ENCODE measurements at regions not wholly inside any gene's neighbourhood (a gene's known extent, or its start where the extent isn't known, plus 50 kb on each side); places are given as distances from the start of the nearest gene placed in this dataset.
"Not testable (repeated sequence)": the region's sequence is repeated elsewhere in the genome, so short reads cannot be mapped to it uniquely, and the experiment has no call there.

GRCh38 chr12:19799216-19799615, 359.9 kb downstream of the AEBP2 start:
- DNase-seq = no peak
- Mint-ChIP-seq H3K27me3 (ENCODE audit: low read depth) (no peaks in the 10 kb centered on the region), H3K36me3 (ENCODE audit: low read depth) (peaks cover 7% of the 10 kb centered on the region), H3K27ac (no peak overlapping the region), H3K4me1 (ENCODE audit: low read depth) (peaks cover 25% of the 10 kb centered on the region), H3K9me3 (ENCODE audit: insufficient read depth) (peaks cover 12% of the 10 kb centered on the region), H3K4me3 (no peak overlapping the region)
- POLR2A ChIA-PET = no interaction called here
- CTCF ChIA-PET = no interaction called here
- no peak for ATAC-seq

GRCh38 chr12:19799895-19800602, 360.8 kb downstream of the AEBP2 start:
- ATAC-seq (no peak), DNase-seq (no peak)
- H3K27me3 Mint-ChIP-seq (ENCODE audit: low read depth) = no peaks in the 10 kb centered on the region
- H3K4me1 Mint-ChIP-seq (ENCODE audit: low read depth) = peaks cover 24% of the 10 kb centered on the region
- peaks cover 3% of the 10 kb centered on the region for H3K36me3 Mint-ChIP-seq (ENCODE audit: low read depth)
- H3K4me3 Mint-ChIP-seq = no peak overlapping the region
- POLR2A ChIA-PET = no interaction called here
- H3K27ac Mint-ChIP-seq = no peak overlapping the region
- peaks cover 12% of the 10 kb centered on the region for H3K9me3 Mint-ChIP-seq (ENCODE audit: insufficient read depth)
- CTCF ChIA-PET = no interaction called here

GRCh38 chr12:19800884-19801283, 361.6 kb downstream of the AEBP2 start:
- Mint-ChIP-seq H3K4me3 (no peak overlapping the region), H3K36me3 (ENCODE audit: low read depth) (peaks cover 3% of the 10 kb centered on the region), H3K4me1 (ENCODE audit: low read depth) (peaks cover 24% of the 10 kb centered on the region), H3K9me3 (ENCODE audit: insufficient read depth) (peaks cover 12% of the 10 kb centered on the region), H3K27ac (no peak overlapping the region), H3K27me3 (ENCODE audit: low read depth) (no peaks in the 10 kb centered on the region)
- ATAC-seq (no peak), DNase-seq (no peak)
- ChIA-PET POLR2A (no interaction called here), CTCF (no interaction called here)

- peaks cover 3% of the 10 kb centered on the region for H3K36me3 Mint-ChIP-seq (ENCODE audit: low read depth)
- ATAC-seq (no peak), DNase-seq (no peak)
- no peak overlapping the region for H3K4me3 Mint-ChIP-seq
- CTCF ChIA-PET = no interaction called here
- POLR2A ChIA-PET = no interaction called here
- H3K27me3 Mint-ChIP-seq (ENCODE audit: low read depth) = no peaks in the 10 kb centered on the region
- peaks cover 12% of the 10 kb centered on the region for H3K9me3 Mint-ChIP-seq (ENCODE audit: insufficient read depth)
- H3K27ac Mint-ChIP-seq = no peak overlapping the region
- peaks cover 24% of the 10 kb centered on the region for H3K4me1 Mint-ChIP-seq (ENCODE audit: low read depth)
Measured at GRCh38 chr12:19801941-19802340, 362.6 kb downstream of the AEBP2 start.

- no peak for ATAC-seq
- Mint-ChIP-seq H3K4me3 (no peak overlapping the region), H3K27me3 (ENCODE audit: low read depth) (no peaks in the 10 kb centered on the region), H3K9me3 (ENCODE audit: insufficient read depth) (peaks cover 12% of the 10 kb centered on the region), H3K27ac (no peak overlapping the region), H3K4me1 (ENCODE audit: low read depth) (peaks cover 24% of the 10 kb centered on the region), H3K36me3 (ENCODE audit: low read depth) (peaks cover 3% of the 10 kb centered on the region)
- DNase-seq = no peak
- CTCF ChIA-PET = no interaction called here
- POLR2A ChIA-PET = no interaction called here
Measured at GRCh38 chr12:19802915-19803314, 363.6 kb downstream of the AEBP2 start.

- CTCF ChIA-PET = no interaction called here
- peaks cover 6% of the 10 kb centered on the region for H3K9me3 Mint-ChIP-seq (ENCODE audit: insufficient read depth)
- ATAC-seq (no peak), DNase-seq (no peak)
- H3K36me3 Mint-ChIP-seq (ENCODE audit: low read depth) = peaks cover 2% of the 10 kb centered on the region
- POLR2A ChIA-PET = no interaction called here
- no peak overlapping the region for H3K27ac Mint-ChIP-seq
- peaks cover 14% of the 10 kb centered on the region for H3K4me1 Mint-ChIP-seq (ENCODE audit: low read depth)
- H3K27me3 Mint-ChIP-seq (ENCODE audit: low read depth) = no peaks in the 10 kb centered on the region
- no peak overlapping the region for H3K4me3 Mint-ChIP-seq
Measured at GRCh38 chr12:19804737-19805136, 365.4 kb downstream of the AEBP2 start.

- ChIA-PET POLR2A (no interaction called here), CTCF (interaction anchor here (0.9 kb wide), 1 partner anchor 11 kb away, joined by 3 read pairs; no protein-coding TSS in a partner anchor)
- ATAC-seq = no peak
- no peaks in the 10 kb centered on the region for H3K36me3 Mint-ChIP-seq (ENCODE audit: low read depth)
- H3K4me1 Mint-ChIP-seq (ENCODE audit: low read depth) = no peaks in the 10 kb centered on the region
- no peaks in the 10 kb centered on the region for H3K9me3 Mint-ChIP-seq (ENCODE audit: insufficient read depth)
- no peak overlapping the region for H3K27ac Mint-ChIP-seq
- no peak overlapping the region for H3K4me3 Mint-ChIP-seq
- DNase-seq = no peak
- H3K27me3 Mint-ChIP-seq (ENCODE audit: low read depth) = no peaks in the 10 kb centered on the region
Measured at GRCh38 chr12:19808371-19808770, 369.1 kb downstream of the AEBP2 start.

GRCh38 chr12:19810213-19810612, 370.9 kb downstream of the AEBP2 start:
- H3K27me3 Mint-ChIP-seq (ENCODE audit: low read depth) = no peaks in the 10 kb centered on the region
- DNase-seq = no peak
- CTCF ChIA-PET = no interaction called here
- ATAC-seq = no peak
- H3K27ac Mint-ChIP-seq = no peak overlapping the region
- H3K4me3 Mint-ChIP-seq = no peak overlapping the region
- peaks cover 6% of the 10 kb centered on the region for H3K9me3 Mint-ChIP-seq (ENCODE audit: insufficient read depth)
- H3K36me3 Mint-ChIP-seq (ENCODE audit: low read depth) = peaks cover 5% of the 10 kb centered on the region
- no peaks in the 10 kb centered on the region for H3K4me1 Mint-ChIP-seq (ENCODE audit: low read depth)
- POLR2A ChIA-PET = interaction anchor here (0.6 kb wide), 1 partner anchor 8 kb away, joined by 4 read pairs; no protein-coding TSS in a partner anchor

- H3K9me3 Mint-ChIP-seq (ENCODE audit: insufficient read depth) = peaks cover 6% of the 10 kb centered on the region
- no peaks in the 10 kb centered on the region for H3K4me1 Mint-ChIP-seq (ENCODE audit: low read depth)
- H3K27me3 Mint-ChIP-seq (ENCODE audit: low read depth) = no peaks in the 10 kb centered on the region
- ChIA-PET CTCF (no interaction called here), POLR2A (no interaction called here)
- H3K27ac Mint-ChIP-seq = no peak overlapping the region
- no peak for DNase-seq
- ATAC-seq = no peak
- H3K36me3 Mint-ChIP-seq (ENCODE audit: low read depth) = peaks cover 5% of the 10 kb centered on the region
- no peak overlapping the region for H3K4me3 Mint-ChIP-seq
Measured at GRCh38 chr12:19811922-19812321, 372.6 kb downstream of the AEBP2 start.

GRCh38 chr12:19819231-19819630, 379.9 kb downstream of the AEBP2 start:
- Mint-ChIP-seq H3K4me1 (ENCODE audit: low read depth) (no peaks in the 10 kb centered on the region), H3K27ac (no peak overlapping the region)
- POLR2A ChIA-PET = no interaction called here

GRCh38 chr12:19822476-19822875, 383.2 kb downstream of the AEBP2 start:
- CTCF ChIA-PET = no interaction called here
- DNase-seq (no peak), ATAC-seq (no peak)
- peaks cover 17% of the 10 kb centered on the region for H3K9me3 Mint-ChIP-seq (ENCODE audit: insufficient read depth)
- H3K27ac Mint-ChIP-seq = no peak overlapping the region
- H3K27me3 Mint-ChIP-seq (ENCODE audit: low read depth) = peaks cover 4% of the 10 kb centered on the region
- H3K36me3 Mint-ChIP-seq (ENCODE audit: low read depth) = no peaks in the 10 kb centered on the region
- no peak overlapping the region for H3K4me3 Mint-ChIP-seq
- POLR2A ChIA-PET = no interaction called here
- no peaks in the 10 kb centered on the region for H3K4me1 Mint-ChIP-seq (ENCODE audit: low read depth)

More at GRCh38 chr12:19819231-19819630, 379.9 kb downstream of the AEBP2 start:
- ATAC-seq (no peak), DNase-seq (no peak)
- H3K27me3 Mint-ChIP-seq (ENCODE audit: low read depth) = peaks cover 4% of the 10 kb centered on the region
- CTCF ChIA-PET = interaction anchor here (0.6 kb wide), 1 partner anchor 11 kb away, joined by 3 read pairs; no protein-coding TSS in a partner anchor
- peaks cover 1% of the 10 kb centered on the region for H3K36me3 Mint-ChIP-seq (ENCODE audit: low read depth)
- H3K4me3 Mint-ChIP-seq = no peak overlapping the region
- H3K9me3 Mint-ChIP-seq (ENCODE audit: insufficient read depth) = peaks cover 4% of the 10 kb centered on the region

GRCh38 chr12:19823326-19823725, 384.0 kb downstream of the AEBP2 start:
- CTCF ChIA-PET; POLR2A ChIA-PET; H3K4me3 Mint-ChIP-seq; H3K36me3 Mint-ChIP-seq (ENCODE audit: low read depth); ATAC-seq; H3K4me1 Mint-ChIP-seq (ENCODE audit: low read depth); DNase-seq; H3K27me3 Mint-ChIP-seq (ENCODE audit: low read depth); H3K27ac Mint-ChIP-seq: not testable (repeated sequence)
- H3K9me3 Mint-ChIP-seq (ENCODE audit: insufficient read depth) = peaks cover 17% of the 10 kb centered on the region

GRCh38 chr12:19826980-19827550, 387.8 kb downstream of the AEBP2 start:
- CTCF ChIA-PET = no interaction called here
- no peak for DNase-seq
- Mint-ChIP-seq H3K9me3 (ENCODE audit: insufficient read depth) (peaks cover 17% of the 10 kb centered on the region), H3K27ac (no peak overlapping the region), H3K27me3 (ENCODE audit: low read depth) (no peaks in the 10 kb centered on the region), H3K4me3 (no peak overlapping the region), H3K36me3 (ENCODE audit: low read depth) (no peaks in the 10 kb centered on the region), H3K4me1 (ENCODE audit: low read depth) (peaks cover 10% of the 10 kb centered on the region)
- ATAC-seq = no peak
- POLR2A ChIA-PET = no interaction called here

Data from activated CD8-positive, alpha-beta T cell treated with anti-CD3 and anti-CD28 coated beads, Interleukin-2, amount 10 ng/mL, durations not matched to agents 7 days and 5 days (primary cell).